Spleen (tissue), 7 donors: ENCODE measurements at regions not wholly inside any gene's neighbourhood (a gene's known extent, or its start where the extent isn't known, plus 50 kb on each side); places are given as distances from the start of the nearest gene placed in this dataset.

ENCODE experiments used
- POLR2A ChIP-seq, 3 donors: fragments of 450-650 bp; IDR thresholded peaks; one replicate each; pipeline ENCODE4 v1.5.1; 2017; ENCODE audit warnings: antibody characterized with exemption in 3 of 3, mild to moderate bottlenecking in 1 of 3
- TF ChIP-seq, protein P1 (sequence below), 11 experiments: fragments of 200-600 bp in 7 of 11; fragments of 450-650 bp in 4 of 11; sonication (generic) in 4 of 11; IDR thresholded peaks in 8 of 11; conservative IDR thresholded peaks in 3 of 11; 1 replicate in 7 of 11; 2 replicates in 4 of 11; pipeline versions ENCODE4 v1.4.0 to v1.8.0; 2016 to 2021; ENCODE audit warnings: antibody characterized with exemption in 11 of 11, inconsistent platforms in 4 of 11, mild to moderate bottlenecking in 1 of 11
- donor health status: DM: no; HTN: no; CAD: no; lungs with moderate emphysema.
- donor health status: DM: no; HTN: no; CAD: no.
- donor health status: DM: no; HTN: no; CAD: no.

DNA sequence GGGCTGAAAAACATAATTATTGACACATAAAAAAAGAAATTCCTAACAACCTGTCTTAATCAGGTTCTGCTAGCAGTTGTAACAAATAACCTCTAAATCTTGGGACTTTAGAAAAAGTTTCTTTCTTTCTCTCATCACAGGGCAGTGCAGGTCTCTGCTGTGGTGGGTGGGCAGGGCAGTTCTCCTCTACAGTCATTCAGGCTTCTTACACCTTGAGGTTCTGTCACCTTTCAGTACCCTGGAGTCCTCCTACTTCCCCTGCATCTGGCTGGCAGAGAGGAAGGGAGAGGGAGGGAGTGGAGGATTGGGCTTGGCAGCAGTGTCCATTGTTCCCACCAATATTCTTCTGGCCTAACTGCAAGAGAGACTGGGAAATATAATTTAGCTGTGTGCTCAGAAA, 112.2 kb upstream of the ANKRD55 start:
- TF ChIP-seq, protein P1, sequence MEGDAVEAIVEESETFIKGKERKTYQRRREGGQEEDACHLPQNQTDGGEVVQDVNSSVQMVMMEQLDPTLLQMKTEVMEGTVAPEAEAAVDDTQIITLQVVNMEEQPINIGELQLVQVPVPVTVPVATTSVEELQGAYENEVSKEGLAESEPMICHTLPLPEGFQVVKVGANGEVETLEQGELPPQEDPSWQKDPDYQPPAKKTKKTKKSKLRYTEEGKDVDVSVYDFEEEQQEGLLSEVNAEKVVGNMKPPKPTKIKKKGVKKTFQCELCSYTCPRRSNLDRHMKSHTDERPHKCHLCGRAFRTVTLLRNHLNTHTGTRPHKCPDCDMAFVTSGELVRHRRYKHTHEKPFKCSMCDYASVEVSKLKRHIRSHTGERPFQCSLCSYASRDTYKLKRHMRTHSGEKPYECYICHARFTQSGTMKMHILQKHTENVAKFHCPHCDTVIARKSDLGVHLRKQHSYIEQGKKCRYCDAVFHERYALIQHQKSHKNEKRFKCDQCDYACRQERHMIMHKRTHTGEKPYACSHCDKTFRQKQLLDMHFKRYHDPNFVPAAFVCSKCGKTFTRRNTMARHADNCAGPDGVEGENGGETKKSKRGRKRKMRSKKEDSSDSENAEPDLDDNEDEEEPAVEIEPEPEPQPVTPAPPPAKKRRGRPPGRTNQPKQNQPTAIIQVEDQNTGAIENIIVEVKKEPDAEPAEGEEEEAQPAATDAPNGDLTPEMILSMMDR (IDR thresholded peaks at IDR 0.05 in 8 of 11, conservative IDR thresholded peaks at IDR 0.05 in 3 of 11), result no peak
- TF ChIP-seq POLR2A (IDR thresholded peaks at IDR 0.05), result no peak
